SK-MEL-5 (cell line): ENCODE measurements at regions not wholly inside any gene's neighbourhood (a gene's known extent, or its start where the extent isn't known, plus 50 kb on each side); places are given as distances from the start of the nearest gene placed in this dataset.
"Not testable (repeated sequence)": the region's sequence is repeated elsewhere in the genome, so short reads cannot be mapped to it uniquely, and the experiment has no call there.

ENCODE experiments used
- DNase-seq: peaks from one replicate; pipeline ENCODE4 v3.0.0-alpha.2; 2016; ENCODE audit warnings: low read depth, low spot score
- in situ Hi-C: cut with HindIII; loops from 2 replicates; pipeline ENCODE4 v1.10.0; 2016; ENCODE audit warnings: low sequenced_read_pairs, high pct_unique_total_duplicates, low pct_unique_long_range_greater_than_20kb

DNA sequence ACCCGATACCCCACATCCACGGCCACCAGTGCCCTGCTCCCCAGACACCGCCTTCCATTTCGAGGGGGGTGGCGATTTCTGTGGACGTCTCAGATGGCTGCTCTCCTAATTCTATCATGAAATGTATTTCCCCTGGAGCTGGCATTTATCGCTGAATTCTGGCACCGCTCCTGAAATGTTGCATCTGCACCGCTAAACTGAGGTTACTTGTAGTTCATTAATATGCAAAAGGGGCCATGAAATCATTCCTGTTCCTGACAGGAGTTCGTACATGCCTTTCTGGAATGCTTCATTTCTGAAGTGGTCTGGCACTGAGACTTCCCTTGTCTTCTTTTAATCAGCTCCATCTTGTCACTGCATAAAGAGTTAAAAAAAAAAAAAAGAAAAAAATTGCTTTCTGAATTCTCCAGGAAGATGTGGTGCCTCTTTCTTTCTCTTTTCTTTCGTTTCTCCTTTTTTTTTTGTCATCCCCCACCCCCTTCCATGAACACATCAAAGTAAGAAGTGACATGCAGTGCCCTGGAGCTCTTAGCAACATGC, 97.7 kb upstream of the SMARCA2 start:
- in situ Hi-C loops = no loop called here
- no peak for DNase-seq

DNA sequence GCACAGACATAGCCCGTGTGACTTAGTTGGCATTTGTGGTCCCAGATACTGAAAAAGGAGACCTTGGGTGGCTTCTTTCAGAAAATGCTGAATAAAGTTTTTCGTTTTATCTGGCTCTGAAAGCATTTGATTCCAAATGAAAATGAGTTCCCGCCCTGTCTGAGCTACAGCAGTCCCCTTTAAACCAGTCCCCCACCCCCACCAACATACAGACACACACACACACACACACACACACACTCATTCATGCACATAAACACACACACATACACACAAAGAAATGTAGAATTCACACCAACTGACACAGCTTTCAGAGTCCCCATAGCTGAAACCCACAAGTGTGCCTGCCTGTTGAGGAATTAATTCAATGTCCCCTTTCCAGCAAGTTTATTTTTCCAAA, 97.0 kb upstream of the SMARCA2 start:
- in situ Hi-C loops = no loop called here
- no peak for DNase-seq

DNA sequence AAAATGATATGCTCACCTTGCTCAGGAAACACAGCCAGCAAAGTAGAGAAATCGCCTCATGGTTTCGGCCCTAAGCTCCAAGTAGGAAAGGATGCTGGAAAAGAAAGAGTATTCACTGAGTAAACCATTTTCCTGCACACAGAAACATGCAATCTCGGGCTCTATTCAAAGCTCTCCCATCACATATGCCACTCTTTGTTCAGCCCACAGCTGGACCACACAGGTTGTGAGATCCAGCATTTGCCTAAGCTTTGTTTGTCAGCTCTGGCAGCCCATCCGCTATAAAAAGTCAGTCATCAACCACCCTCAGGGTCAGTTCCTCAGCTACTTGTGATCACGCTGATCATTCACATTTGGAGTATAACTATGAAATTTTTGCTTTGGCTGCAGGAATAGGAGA, 96.5 kb upstream of the SMARCA2 start:
- in situ Hi-C loops = no loop called here

DNA sequence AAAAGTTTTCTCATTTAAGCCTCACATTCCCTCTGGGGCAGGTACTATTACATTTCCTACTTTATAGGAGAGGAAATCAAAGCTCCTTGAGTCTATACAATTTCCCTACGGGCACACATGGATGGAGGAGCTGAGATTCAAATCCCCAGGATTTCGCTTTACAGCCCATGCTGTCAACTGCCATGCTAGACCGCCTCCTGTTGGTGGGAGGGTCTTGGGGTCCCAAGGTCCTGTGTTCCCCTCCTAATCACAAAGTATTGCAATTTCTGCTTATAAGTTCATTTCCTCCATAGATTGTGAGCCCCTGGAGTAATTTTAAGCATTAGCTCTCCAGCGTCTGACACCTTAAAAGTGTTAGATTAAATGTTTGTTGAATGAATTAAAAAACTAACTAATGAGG, 95.9 kb upstream of the SMARCA2 start:
- DNase-seq = no peak
- in situ Hi-C loops = no loop called here

More for the DNA sequence above, 96.5 kb upstream of the SMARCA2 start:
- no peak for DNase-seq

DNA sequence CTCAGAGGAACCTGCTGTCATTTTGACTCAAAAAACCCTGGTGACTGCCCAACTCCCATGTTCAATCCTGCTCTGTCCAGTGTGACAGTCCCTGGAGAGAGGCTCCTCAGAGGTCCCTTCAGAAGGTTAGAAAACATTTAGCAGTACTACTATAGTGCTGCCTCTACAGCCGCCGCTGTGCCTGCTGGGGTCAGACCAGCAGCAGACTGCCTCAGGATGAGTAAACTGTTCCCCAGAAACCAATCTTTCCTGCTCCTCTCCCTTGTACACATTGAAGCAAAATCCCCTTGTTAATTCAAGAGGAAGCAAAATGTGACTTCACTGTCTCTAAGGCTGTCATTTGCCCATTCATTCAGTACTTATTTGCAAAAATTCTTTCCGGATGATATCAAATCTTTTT, 94.8 kb upstream of the SMARCA2 start:
- DNase-seq = no peak
- in situ Hi-C loops = no loop called here

DNA sequence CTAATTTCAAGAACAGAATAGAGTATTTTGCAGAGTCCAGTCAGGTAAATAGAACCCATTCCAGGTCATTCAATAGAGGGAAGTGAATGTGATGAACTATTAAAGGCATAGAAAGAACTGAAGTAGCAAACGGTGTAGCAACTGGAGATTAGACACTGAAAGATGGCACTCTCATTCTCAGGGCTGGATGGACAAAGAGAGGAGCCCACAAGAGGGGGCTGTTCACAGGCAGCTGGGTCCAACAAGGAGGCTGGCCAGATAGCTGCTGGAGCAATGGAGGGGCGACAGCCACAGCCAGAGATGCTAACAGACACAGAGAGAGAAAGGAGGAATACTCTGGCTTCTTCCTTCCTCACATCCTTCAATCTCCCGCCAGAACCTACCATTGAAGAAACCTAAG, 93.1 kb upstream of the SMARCA2 start:
- in situ Hi-C loops = no loop called here
- DNase-seq = peak; percentile 34

DNA sequence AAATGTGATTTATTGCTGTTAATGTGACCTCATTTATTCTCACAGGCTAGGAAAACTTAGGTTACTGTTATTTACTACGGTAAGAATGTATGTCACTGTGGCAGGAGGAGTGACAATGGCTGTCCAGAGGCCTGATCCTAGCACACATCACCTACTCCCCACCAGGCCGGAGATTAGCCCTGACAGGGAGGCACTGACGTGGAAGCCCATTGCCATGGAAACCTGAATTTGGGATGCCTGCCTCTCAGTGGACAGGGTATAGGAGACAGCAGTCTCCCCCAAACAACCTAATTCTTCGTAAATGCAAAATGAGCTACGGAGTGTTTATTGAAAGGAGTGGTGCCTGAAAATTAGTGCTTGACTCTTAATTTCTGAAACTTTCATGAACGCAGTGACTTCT, 87.6 kb upstream of the SMARCA2 start:
- no peak for DNase-seq
- in situ Hi-C loops = no loop called here

DNA sequence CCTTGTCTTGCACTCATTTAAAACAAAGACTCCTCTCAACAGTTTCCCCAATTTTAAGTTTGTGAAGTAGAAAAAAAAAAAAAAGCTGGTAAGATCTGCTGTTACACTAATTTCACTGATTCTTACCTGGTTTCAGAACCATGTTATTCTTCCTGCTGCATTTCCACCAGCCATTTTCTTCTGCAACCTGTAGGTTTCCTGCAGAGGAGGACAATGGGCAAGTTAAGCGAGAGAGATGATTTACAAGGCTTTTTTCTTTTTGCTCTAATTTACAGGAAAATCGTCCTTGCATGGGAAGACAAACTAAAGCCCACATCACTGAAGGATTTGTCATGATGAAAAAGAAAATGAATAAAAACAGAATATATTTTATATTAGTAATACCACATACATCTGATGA, 86.0 kb upstream of the SMARCA2 start:
- in situ Hi-C loops = no loop called here
- DNase-seq = no peak

DNA sequence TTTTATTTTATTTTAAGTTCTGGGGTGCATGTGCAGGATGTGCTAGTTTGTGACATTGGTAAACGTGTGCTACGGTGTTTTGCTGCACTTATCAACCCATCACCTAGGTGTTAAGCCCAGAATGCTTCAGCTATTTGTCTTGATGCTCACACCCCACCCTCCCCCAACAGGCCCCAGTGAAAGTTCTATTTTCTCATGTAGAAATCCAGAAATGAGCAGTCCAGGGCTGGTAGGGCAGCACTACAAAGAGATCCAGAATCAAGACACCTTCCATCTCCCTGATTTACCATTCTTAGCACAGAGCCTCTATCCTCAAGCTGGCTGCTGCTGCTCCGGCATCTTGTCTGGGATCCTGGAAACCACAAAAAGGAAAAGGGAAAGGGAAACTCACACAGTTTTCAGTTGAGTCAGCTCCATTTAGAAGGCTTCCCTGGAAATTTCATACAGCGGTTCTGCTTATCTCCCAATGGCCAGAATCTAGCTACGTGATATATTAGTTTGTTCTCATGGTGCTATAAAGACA, 85.4 kb upstream of the SMARCA2 start:
- DNase-seq = no peak
- in situ Hi-C loops = no loop called here

DNA sequence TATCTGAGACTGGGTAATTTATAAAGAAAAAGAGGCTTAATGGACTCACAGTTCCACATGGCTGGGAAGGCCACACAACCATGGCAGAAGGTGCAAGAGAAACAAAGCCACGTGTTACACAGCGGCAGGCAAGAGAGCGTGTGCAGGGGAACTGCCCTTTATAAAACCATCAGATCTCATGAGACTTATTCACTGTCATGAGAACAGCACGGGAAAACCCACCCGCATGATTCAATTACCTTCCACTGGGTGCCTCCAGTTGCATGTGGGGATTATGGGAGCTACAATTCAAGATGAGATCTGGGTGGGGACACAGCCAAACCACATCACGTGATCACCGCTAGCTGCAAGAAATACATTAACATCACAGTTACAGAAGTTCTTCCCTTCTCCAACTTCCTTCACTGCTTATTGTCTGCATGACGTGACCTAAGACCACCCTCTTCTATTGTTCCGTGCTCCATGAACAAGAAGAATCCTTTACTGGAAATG, 84.9 kb upstream of the SMARCA2 start:
- in situ Hi-C loops = not testable (repeated sequence)
- DNase-seq = peak; percentile 55

DNA sequence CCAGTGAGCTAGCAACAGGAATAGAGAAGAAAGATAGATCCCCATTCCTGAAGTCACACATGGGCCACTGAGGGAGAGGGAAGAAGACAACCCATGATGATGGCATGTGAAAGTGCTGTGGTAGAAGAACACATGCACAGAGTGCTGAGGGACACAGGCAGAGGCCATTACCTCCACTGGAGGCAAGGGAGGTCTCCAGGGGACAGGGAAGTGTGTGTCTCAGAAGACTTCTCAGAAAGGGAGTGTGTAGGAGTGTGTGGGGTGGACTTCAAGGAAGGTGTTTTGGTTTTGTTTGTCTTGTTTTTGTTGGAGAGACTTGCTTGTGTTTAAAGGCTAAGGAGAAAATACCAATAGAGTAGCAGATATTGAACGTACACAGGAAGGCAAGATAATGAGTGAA, 77.0 kb upstream of the SMARCA2 start:
- DNase-seq = no peak
- in situ Hi-C loops = no loop called here

DNA sequence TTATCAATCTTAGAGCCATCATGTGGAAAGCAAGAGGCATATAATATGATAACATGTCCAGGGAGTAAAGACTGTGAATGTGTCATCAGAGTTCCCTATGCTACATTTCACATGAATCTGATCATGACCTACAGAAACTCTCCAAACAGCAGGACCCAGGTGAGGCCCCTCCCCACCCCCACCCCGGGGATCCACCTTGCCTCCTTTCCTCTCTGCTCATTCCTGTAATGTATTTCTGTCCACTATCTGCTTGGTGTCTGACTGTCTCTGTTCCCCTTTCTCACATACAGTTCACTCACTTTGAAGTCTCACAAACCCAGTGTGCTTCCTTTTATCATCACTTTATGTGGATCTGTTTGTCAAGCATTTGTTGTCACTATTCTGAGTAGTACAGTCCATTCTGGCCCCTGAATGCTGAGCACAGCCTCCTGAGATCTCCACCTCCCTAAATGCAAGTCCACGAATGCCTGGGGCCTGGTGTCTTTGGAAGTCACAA, 76.4 kb upstream of the SMARCA2 start:
- in situ Hi-C loops = no loop called here
- no peak for DNase-seq

DNA sequence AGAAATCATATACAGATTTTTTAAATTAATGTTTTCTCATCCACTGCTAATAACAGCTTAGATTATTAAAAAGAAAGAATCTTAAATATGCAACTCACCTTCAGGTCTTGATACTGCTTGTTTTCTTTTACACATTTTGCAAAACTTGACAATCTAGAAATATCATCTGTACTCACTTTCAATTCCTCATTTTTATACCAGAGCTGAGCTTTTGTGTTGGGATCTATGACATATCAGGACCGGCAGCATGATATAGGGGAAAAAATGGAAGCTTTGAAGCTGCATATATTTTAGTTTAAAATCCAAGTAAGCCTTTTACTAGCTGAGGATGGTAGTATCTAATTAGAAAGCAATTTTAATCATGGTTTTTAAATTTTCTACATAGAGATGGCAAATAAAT, 75.7 kb upstream of the SMARCA2 start:
- no peak for DNase-seq
- in situ Hi-C loops = no loop called here

DNA sequence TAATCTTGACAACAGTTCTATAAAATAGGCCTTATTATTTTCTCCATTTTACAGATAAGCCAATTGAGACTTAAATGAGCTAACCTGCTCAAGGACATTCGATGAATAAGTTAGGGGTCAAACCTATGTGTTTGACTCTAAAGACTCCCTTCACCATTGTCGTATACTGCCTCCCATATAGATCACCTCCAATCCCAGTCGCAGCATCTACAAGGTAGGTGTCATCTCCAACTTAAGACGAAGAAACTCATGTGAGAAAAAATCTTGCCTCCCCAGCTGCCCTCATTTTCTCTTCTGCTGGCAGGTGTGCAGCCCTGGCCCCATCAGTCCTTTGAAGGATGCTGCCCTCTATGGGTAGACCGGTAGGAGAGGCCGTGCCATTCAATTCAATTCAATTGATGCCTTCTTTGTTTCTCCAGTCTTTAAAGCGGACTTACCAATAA, 75.2 kb upstream of the SMARCA2 start:
- in situ Hi-C loops = no loop called here
- DNase-seq = peak; percentile 57

DNA sequence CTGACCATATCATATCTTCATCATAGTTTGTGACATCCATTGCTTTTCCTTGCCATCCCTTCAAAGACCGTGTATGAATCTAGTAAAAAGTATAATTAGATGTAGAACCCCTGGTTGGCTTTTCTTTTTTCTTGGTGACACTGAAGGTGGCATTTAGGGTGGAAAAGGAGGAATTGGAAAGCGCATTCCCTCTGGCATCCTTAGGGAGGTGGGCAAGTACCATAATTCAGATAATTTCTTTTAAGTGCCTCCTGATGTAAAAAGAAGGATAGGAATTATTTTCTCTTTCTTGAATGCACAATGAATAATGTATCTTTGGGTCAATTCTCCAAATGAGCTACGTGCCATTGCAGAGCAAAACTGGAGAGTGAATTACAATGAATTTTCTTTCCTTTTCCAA, 73.2 kb upstream of the SMARCA2 start:
- peak; percentile 6 for DNase-seq
- in situ Hi-C loops = no loop called here

DNA sequence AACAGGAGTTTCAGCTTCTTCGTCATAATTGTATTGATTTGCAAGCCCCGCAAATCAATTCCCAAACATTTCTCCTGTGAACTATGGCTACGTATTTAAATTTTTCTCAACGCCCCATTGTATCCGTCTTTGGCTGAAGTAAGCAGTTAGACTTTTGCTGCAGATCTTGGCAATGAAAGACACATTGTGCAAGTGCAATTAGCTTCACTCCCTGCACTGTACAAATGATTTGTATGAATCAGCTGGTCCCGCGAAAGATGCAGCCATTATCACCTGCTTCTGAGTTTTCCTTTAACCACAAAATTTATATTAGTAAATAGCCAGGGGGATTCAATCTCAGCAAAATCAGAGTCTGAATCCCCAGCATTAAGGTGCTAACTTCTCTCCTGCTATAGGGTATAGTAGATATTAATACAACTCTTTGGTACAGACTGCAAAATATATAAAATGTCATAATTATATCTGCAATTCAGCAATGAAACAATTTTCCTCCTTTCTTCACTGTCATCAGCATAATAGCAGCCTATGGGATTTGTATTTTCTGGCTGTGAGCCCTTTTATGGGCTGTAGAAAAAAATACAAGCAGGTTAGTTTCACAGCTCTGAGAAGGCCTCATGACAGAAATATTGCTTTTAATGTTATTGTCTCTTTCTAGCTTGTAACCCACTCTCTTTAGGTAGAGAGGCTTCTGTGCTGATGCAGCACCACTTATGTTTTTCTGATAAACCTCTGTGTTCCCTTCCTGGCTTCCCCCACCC, 68.4 kb upstream of the SMARCA2 start:
- in situ Hi-C loops = no loop called here
- DNase-seq = no peak

DNA sequence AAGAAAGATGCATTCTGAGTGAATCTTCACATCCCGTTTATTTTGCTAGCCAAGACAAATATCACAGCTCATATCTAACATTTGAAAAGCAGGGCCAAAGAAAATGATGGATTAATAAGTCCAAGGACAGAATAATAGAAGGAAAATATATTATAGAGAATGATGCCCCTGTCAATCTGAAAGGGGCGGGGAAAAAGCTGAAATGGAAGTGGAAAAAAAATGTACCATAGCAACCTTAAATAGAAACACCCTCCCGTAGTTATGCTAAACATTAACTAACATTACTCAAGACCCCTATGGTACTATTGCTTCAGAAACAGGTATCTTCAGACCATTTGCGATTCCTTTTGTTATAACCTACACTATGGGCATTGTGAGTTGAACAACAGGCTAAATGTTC, 67.7 kb upstream of the SMARCA2 start:
- no peak for DNase-seq
- in situ Hi-C loops = no loop called here

DNA sequence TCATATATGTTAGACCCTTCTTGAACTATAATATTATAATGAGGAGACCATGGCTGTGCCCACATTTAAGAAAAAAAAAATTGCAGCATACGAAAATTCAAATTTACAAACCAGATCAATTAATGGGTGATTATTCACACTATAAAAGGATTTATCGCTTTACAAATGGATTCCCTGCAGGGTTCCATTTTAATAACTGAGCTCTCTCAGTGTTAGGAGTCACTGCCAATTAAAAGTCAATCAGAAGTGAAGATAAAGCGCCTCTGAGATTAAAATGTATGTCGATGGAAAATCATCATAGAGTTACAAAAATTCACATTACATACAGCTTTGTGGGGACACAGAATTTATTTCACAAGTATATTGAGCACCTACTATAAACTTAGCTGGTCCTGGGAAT, 66.6 kb upstream of the SMARCA2 start:
- no peak for DNase-seq
- in situ Hi-C loops = no loop called here

DNA sequence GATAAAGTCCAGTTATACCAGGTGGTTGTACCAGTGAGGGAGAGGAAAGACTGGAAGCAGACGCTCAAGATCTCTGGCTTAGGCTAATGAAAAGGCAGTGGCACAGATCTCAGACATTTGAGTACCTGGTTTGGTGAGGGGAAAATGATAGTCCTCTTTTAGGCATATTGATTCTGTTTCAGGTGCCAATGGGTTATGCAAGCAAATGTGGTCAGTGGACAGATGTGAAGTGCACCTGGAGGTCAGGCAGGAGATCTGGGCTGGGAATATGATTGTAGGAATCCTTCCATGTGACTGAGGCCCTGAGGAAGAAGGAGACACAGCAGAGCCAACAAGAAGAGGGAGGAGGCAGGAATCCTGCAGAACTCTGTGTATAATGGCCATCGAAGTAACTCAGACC, 63.7 kb upstream of the SMARCA2 start:
- in situ Hi-C loops = no loop called here
- no peak for DNase-seq
